GM21786 (cell line): ENCODE measurements at regions not wholly inside any gene's neighbourhood (a gene's known extent, or its start where the extent isn't known, plus 50 kb on each side); places are given as distances from the start of the nearest gene placed in this dataset.
"Not testable (repeated sequence)": the region's sequence is repeated elsewhere in the genome, so short reads cannot be mapped to it uniquely, and the experiment has no call there.

Source experiments
- ATAC-seq: cut with Tn5 transposase; IDR thresholded peaks from one replicate; pipeline ENCODE4 v1.9.1; 2021; ENCODE audit not compliant: unreplicated experiment

- no peak for ATAC-seq
Observed at GRCh38 chr1:222077206-222077605, 335.3 kb upstream of the DUSP10 start.

GRCh38 chr1:222074317-222074716, 332.4 kb upstream of the DUSP10 start:
- no peak for ATAC-seq

- ATAC-seq: no peak
Observed at GRCh38 chr1:222073307-222073995, 331.6 kb upstream of the DUSP10 start.

- no peak for ATAC-seq
Observed at GRCh38 chr1:222071387-222071786, 329.5 kb upstream of the DUSP10 start.

GRCh38 chr1:222068937-222069336, 327.0 kb upstream of the DUSP10 start:
- ATAC-seq: no peak

- ATAC-seq: no peak
Observed at GRCh38 chr1:222068101-222068500, 326.2 kb upstream of the DUSP10 start.

GRCh38 chr1:222066539-222066938, 324.6 kb upstream of the DUSP10 start:
- no peak for ATAC-seq

GRCh38 chr1:222065234-222065633, 323.3 kb upstream of the DUSP10 start:
- no peak for ATAC-seq

- ATAC-seq: no peak
Observed at GRCh38 chr1:222064388-222065211, 322.7 kb upstream of the DUSP10 start.

GRCh38 chr1:222062640-222063039, 320.8 kb upstream of the DUSP10 start:
- ATAC-seq: no peak

GRCh38 chr1:222061711-222062359, 319.9 kb upstream of the DUSP10 start:
- ATAC-seq: no peak

- no peak for ATAC-seq
Observed at GRCh38 chr1:222060210-222060916, 318.5 kb upstream of the DUSP10 start.

- no peak for ATAC-seq
Observed at GRCh38 chr1:222058249-222058648, 316.4 kb upstream of the DUSP10 start.

GRCh38 chr1:222057162-222057561, 315.3 kb upstream of the DUSP10 start:
- ATAC-seq: peak; percentile 49

- ATAC-seq: no peak
Observed at GRCh38 chr1:222054416-222054815, 312.5 kb upstream of the DUSP10 start.

- no peak for ATAC-seq
Observed at GRCh38 chr1:222053790-222054294, 312.0 kb upstream of the DUSP10 start.

GRCh38 chr1:222051311-222051710, 309.4 kb upstream of the DUSP10 start:
- ATAC-seq: peak; percentile 37

GRCh38 chr1:222049661-222050060, 307.8 kb upstream of the DUSP10 start:
- not testable (repeated sequence) for ATAC-seq

- no peak for ATAC-seq
Observed at GRCh38 chr1:222049176-222049575, 307.3 kb upstream of the DUSP10 start.

GRCh38 chr1:222048094-222048595, 306.3 kb upstream of the DUSP10 start:
- ATAC-seq: peak; percentile 84

GRCh38 chr1:222047366-222047765, 305.5 kb upstream of the DUSP10 start:
- no peak for ATAC-seq
